ENCODE measurements at regions not wholly inside any gene's neighbourhood (a gene's known extent, or its start where the extent isn't known, plus 50 kb on each side); places are given as distances from the start of the nearest gene placed in this dataset.

DNA sequence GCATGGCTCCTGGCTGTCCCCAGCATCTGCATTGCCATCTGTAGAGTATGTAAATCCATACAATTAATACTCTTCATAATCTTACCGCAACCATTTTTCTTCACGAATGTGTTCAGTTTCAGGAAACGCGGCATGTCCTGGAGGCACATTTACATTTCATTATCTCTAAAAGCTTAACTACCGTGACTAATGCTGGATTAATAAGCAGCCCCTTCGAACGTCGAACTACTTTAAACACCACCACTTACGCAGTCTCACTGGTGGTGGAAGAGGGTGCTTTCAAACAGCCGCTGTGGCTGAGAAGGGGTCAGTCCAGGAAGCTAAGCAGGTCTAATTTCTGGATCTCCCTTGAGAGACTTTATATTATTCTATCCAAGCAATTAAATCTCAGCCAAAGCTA is 85.6 kb downstream of the C5orf15 start:
- no peak for DNase-seq (ENCODE audit: extremely low read depth, low read depth, low spot score)

DNA sequence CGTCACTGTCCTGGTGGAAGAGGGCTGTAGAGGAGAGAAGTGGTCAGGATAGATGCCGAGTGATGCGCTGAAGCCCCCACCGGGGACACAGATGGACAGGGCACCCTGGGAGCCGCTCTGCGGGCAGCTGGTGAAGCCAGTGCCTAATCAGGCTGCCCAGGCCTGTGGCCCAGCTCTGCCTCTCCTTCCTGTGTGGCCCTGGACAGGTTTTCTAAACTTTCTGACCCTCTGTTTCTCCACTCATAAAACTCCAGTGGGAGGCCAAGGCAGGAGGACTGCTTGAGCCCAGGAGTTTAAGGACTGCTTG is 86.1 kb downstream of the C5orf15 start:
- no peak for DNase-seq (ENCODE audit: extremely low read depth, low read depth, low spot score)

DNA sequence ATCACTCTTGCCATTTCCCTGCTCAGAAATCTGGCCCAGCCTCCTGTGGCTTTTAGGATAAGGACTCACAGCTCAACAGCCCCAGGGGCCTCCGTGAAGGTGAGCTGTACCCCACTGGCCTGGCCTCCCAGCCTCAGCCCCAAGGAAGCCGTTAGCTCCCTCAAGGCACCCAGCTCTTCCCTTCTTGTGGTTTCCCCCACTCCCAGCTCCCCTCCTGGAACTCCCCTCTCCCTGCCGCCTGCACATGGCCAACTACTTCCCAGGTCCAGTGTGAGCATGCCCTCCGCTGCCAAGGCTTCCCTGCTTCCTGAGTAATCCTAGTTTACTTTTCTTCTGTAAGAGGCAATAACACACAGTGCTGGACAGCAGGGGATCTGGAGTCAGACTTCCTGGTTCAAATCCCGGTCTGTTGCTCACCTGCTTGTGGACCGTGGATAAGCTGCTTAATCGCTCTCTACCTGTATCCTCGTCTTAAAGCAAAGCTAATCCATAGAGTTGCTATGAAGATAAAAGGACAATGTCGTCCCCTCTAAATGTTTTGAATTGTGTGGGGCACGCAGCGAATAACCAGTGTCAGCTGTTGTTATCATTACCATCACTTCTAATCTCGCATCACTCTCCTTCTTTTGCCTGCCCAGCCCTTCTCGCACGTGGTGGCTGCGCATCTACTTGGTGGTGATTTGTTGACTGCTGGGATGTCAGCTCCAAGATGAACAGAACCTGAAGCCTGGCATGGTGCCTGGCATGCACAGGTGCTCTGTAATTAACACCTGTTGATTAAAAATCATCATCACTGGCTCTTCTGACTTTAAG is 86.6 kb downstream of the C5orf15 start:
- DNase-seq (ENCODE audit: extremely low read depth, low read depth, low spot score) = no peak

DNA sequence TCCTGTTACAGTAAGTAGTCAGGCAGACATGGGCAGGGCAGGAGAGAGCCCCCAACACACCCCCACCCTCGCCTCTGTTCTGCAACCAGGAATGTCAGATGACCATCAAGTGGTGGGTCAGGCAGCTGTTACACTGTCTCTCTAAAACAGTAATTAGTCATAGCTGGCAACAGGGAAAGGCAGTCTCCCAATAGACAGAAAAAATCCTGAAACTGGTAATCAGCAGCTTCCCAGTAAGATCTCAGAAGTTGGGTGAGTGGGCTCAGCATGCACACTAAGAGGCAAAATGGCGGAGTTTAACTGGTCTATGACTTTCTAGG is 90.2 kb downstream of the C5orf15 start:
- DNase-seq (ENCODE audit: extremely low read depth, low read depth, low spot score) = no peak

DNA sequence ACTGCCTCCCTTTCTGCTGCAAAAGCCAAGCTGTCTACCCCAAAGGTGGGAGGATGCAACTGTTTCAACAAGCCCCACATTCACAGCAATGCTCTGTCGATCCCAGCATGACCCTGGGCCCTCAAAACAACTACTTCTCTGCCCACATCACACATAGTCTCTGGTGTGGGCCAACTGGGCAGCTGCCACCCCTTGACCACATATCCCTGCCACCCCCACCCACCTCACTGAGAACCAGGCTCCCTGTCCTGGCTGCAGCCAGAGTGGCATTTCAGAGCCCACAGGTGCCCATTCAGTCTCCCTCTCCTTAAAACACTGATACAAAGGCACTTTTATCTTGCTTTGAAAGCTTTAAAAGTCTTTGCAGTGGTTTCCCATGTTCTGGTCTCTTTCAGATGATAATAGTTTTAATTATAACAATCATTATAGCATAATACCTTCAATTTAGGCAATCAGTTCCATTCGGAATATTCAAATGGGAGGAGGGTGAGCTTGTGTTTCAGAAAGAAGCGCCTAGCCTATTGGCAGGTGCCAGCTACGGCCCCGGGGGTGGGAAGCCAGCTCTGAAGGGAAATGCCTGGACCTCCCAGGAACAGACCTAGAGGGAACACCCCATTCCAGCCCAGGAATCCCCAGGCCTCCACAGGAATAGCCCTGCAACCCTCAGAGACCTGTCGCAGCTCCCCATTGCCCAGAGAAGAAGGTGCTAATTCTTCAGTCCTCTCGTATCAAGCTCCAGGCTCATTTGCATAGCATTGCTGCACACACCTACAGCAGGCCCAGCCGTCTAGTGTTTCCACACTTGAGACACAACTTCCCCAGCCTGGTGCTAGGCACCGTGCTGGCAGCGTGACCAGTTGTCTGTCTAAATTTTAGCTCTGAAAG is 90.8 kb downstream of the C5orf15 start:
- DNase-seq (ENCODE audit: extremely low read depth, low read depth, low spot score) = no peak

DNA sequence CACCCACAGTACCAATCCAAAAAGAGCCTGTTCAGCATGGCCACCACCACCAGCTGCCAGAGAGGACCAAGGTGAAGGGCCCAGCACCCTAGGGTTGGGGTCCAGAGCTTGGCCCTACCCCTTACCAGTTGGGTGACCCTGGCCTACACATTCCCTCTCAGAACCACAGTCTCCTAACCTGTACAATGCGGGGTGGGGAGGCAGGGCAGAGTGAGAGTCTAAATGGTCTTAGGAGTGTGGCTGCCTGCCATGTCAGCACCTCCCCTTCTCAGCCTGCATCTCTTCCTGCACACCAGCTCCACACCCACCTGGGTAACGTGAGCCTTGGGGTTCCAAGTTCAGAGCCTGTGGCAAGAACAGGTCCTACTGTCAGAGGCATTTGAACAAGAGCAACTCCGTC is 92.2 kb downstream of the C5orf15 start:
- DNase-seq (ENCODE audit: extremely low read depth, low read depth, low spot score) = no peak

DNA sequence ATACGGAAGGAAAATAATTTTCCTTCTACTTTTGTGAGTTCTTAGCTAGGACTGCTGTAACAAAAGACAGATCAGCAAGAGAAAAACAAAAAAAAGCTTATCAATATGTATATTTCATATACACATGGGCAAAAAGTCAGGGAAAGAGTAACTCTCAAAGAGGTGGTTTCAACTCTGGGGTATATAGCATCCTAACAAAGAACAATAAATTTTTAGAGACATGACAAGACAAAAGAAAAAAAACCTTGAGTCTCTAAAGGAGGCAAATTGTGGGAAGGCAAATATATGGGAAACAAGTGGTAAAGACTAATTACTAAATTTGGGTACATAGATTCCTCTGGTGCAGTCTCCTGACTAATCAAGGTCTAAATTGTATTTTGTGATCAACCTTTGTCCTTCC is 93.2 kb downstream of the C5orf15 start:
- no peak for DNase-seq (ENCODE audit: extremely low read depth, low read depth, low spot score)

DNA sequence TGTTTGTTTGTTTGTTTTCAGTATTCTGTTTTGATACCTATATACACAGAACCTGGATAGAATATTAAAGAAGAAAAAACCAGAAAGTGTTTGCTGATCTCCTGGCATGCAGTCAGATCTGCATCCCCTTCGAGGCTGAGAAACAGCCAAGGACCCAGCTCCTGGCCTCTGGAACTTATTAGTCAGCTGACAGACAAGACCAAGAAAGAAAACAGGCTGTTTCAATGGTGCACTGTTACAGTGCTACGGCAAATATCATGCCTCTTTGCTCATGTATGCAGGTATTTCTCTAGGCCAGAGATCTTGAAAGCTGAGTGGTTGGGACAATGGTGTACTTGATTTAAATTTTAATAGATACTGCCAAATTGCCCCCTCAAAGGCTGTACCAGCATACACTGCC is 95.0 kb downstream of the C5orf15 start:
- DNase-seq (ENCODE audit: extremely low read depth, low read depth, low spot score) = no peak

DNA sequence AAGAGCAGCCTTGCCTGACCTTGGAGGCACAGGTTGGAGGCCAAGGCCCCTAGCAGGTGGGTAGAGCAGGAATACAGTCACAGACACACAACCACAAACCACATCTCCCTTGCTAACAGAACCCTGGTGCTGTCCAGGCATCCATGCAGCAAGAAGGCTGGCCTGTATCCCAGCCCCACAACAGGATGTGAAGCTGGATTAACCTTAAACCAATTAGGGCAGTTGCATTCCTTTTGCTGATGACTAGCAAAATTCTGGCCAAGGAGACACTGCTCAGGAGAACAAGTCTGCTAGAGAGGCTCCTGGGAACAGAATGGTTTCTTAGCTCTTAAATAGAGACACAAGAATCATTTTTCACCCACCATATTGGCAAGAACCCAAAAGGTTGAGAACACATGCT is 97.8 kb downstream of the C5orf15 start:
- no peak for DNase-seq (ENCODE audit: extremely low read depth, low read depth, low spot score)

DNA sequence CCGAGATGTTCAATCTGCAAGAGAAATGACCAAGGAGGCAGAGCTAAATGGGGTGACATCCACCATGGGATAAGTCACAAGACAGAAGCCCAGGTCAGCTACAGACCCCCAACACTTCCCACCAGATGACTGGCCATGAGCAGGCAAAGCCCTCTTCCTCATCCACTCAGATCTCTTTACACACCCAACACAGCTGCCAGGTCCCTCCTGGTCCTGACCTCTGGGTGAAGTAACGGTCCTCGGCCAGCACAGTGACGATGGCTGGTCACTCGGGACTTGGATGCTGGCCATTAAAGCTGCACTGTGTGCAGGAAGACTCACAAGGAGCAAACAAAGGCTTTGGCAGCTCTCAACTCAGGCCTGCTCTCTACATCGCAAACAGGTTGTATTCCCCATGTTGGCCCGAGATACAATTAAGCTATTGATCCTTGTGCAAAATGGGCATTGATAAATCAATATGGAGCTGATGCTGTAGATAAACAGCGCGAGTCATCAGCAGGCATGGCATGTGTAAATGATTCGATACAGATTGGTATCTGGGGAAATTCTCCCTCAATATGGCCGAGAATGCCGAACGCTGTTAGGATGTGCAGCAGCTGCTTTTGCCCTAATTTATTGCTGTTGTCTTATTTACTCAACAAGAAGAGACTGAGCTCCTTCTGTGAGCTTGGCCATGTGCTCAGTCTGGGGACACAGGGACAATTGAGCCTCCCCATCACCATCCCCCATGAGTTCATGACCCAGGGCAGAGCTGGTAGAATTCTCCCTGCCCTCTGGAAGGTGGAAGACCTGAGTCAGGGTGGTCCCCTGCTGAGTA is 98.7 kb downstream of the C5orf15 start:
- DNase-seq (ENCODE audit: extremely low read depth, low read depth, low spot score) = no peak

DNA sequence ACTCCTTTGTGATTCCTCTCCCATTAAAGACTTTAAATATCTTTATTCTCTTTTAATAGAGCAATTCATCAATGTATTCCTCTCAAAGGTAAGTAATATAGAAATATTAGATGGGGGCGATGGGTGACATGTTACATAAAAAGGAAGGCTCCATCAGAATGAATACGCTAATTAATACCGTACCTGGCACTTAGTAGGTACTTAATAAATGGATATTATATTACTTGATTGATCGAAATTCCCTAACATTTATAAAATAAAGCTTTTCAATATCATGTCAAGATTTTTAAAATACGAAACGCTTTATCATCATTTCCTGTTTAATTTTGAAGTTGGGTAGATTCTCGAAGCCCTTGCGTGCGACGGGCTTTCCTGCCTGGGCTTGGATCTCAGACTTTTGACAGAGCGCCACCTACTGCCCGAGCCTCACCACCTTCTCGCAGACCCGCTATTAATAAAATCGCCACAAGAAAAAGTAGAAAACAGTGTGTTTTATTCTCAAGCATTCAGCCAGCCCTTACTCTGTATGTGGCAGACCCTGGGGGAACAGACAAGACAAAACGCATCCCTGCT is 99.4 kb downstream of the C5orf15 start:
- DNase-seq (ENCODE audit: extremely low read depth, low read depth, low spot score) = peak; percentile 36

DNA sequence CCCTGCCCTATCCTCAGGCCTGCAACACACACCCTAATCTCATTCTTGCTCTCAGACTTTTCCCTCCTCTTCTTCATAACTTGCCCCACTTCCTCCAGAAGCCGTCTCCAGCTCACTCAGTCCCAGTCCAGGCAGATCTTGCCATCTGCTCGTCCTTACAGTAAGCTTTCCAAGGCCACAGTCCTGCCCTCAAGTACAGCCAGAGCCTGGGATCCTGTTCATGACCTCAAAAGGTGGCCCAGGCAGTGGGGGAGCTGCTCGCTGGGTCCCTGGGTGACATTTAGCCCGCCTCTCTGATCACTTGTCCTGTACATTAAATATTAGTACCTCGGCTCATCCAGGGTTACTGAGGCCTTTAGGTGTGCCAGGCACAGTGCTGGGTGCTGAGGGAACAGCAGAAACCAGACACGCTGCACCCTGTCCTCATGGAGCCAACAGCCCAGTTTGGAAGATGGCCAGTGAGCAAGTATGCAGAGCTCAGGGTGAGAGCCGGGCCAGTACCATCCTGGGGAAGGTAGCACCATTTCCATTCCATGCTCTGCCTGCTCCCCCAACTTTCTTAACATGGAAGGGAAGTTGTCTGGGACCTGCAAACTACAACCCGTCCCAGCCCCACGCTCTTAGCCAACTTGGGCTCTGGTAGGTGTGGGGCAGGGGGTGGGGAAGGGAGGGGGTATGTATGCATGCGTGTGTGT is 100.4 kb downstream of the C5orf15 start:
- no peak for DNase-seq (ENCODE audit: extremely low read depth, low read depth, low spot score)

DNA sequence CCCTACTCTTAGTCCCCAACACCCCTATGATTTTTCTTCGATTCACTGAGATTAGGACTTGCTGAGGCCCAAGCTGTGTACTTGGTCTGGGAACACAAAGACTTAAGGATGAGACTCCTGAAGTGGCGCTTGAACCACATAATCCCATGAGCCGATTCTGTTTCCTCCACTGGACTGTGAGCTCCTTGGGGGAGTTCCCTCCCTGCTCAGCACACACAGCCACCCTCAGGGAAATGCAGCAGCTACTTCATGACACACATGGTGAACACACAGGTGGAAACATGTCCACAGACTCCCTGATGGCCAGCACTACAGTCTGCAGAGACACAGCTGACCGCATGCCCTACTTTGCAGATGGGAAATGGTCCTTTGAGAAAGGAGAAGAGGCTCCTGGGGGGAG is 101.1 kb downstream of the C5orf15 start:
- DNase-seq (ENCODE audit: extremely low read depth, low read depth, low spot score) = no peak

DNA sequence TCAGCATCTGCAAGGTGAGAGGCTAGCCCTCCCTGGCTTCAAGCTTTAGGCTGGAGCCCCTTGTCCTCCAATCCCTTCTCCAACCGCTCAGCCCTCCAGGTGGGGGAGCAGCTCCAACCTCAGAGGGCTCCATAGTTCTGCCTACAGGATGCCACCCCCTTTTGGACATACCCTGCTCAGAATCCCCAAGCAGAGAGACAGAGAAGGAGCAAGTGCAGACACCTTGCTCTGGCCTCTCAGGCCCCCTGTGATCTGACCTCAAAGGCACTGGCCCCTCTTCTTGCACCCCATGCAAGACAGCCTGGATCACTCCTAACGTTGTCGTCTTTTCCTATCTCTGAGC is 101.6 kb downstream of the C5orf15 start:
- no peak for DNase-seq (ENCODE audit: extremely low read depth, low read depth, low spot score)

DNA sequence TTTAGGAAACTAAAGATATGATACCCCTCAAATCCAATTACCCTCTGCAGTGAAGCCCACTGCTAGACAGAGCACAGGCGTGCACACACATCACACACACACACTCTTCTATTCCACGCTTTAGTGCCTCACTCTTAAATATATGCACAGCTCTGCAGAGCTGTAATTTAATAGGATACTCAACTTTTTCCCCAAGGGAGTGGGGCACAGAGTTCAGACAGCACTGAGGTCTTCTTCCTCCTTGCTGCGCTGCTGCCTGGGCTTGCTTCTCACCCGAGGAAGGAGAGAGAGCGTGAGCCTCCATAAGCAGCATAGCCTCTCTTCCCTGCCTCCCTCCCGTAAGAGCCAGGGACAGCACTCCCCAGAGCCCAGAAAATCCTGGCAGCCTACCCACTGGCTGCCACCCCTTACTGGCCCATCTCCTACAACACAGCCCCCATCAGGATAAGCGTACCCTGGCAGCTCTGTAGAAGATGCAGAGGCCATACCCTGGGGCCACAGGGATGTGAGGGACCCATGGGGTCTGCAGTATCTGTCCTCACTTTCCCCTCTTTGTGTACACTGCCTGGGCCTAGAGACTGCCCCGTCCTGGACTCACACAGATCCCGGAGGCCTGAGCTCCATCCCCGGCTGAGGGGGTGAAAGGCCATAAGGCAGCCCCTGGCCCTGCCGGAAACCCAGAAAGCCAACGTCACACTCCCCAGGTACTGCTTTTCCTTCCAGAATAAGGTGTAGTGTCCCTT is 102.1 kb downstream of the C5orf15 start:
- DNase-seq (ENCODE audit: extremely low read depth, low read depth, low spot score) = no peak

DNA sequence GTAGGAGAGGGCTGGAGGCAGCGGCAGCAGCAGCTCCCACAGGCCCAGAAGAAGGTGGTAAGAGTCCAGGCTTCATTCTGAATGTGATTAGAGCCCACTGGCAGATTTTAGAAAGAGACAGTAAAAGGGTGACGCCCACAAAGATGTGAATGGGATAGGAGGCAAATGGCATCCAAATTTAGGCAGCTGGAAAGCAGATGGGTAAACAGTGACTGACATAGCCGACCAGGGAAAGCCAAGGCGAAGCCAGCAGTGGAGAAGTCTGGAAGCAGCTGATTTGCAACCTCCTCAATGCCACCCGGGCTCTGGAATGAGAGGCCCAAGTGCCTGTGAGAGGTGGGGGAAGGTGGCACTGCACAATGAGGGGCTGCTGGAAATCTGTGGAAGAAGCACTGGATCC is 103.3 kb downstream of the C5orf15 start:
- DNase-seq (ENCODE audit: extremely low read depth, low read depth, low spot score) = no peak

DNA sequence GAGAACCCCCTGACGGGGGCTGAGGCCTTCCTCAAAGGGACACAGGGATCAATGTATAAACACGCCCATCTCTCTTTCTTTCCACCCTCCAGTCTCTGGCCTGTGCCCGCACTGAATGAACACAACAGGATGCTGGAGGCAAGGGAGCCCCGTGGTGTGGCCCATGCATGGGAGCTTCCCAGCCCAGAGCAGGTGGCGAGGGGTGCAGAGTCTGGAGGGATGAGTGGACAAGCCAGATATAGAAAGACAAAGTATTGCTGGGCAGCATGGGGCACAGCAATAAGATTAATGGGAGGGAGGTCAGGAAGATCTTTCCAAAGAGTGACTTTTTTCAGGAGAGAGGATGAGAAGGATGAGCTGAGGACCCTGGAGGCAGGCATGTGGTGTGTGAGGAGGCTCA is 103.7 kb downstream of the C5orf15 start:
- DNase-seq (ENCODE audit: extremely low read depth, low read depth, low spot score) = no peak

DNA sequence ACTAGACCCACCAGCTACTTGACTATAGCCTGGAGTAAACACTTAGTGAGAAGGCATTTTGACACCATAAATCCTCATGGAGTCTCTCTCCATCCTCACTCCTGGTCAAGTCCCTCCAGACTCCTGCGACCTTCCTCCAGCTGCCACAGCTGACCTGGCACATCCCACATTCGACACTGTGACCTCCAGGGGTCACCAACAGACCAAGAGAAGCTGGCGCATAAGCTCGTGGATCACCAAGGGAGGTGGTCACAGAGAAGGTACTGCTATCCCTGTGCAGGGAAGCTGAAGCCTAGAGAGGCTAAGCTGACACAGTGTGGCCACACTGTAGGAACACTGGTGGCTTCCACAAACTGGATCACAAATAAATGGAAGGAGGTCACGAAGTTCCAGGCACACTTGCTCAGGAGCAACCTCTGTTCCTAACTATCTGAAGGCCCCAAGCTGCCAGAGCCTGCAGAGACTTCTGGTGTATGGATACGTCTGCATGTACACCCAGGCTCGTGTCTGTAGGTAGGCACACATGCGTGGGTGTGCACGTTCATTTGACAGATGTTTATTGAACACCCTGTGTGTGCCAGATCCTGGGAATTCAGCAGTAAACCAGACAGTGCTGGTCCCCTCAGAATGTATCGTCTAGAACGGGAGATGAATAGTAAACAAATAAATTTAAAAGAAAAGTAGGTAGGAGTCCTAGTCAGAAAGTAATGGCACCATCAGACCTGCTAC is 104.4 kb downstream of the C5orf15 start:
- no peak for DNase-seq (ENCODE audit: extremely low read depth, low read depth, low spot score)

DNA sequence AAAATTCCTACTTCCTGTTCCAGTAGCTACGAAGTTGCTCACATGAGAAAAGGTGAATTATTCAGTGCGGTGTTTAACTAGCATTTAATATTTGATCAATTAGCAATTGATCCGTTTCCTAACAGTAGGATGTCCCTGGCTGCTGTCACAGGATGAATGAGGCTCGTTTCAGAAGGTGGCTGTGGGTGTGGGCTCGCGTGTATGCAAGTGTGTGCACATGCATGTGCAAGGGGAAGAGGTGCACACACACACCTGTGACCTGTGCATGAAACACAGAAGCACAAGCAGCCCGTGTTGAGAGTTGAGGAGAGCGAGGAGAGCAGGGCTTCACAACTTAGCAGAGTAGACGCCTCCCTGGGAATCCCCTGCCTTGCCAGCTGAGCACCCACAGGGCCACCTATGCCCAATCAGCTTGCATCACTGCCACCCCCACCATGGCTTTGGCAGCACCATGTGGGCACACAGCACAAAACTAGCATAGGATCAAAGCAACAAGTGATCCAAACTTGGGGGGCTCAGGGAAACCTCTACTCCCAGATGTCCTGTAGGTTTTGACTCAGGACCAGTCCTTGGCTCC is 107.2 kb downstream of the C5orf15 start:
- DNase-seq (ENCODE audit: extremely low read depth, low read depth, low spot score) = no peak

Data from glomerular endothelial cell (primary cell).